H9 (cell line): ENCODE measurements at regions not wholly inside any gene's neighbourhood (a gene's known extent, or its start where the extent isn't known, plus 50 kb on each side); places are given as distances from the start of the nearest gene placed in this dataset.

Experiments
- DNase-seq: peaks from one replicate; pipeline ENCODE4 v3.0.0-alpha.2; 2017
- H2AFZ ChIP-seq: one replicate; pipeline ENCODE4 v1.6.1; 2013; ENCODE audit warnings: mild to moderate bottlenecking, low read length, control low read depth, moderate library complexity
- H2AK5ac ChIP-seq: 2 replicates; pipeline ENCODE4 v1.6.1; 2013; ENCODE audit warnings: low read length, control low read depth, mixed read lengths; ENCODE audit not compliant: insufficient read length
- H2BK120ac ChIP-seq: one replicate; pipeline ENCODE4 v1.6.1; 2013; ENCODE audit warnings: low read depth, mild to moderate bottlenecking, low read length, control low read depth, inconsistent platforms; ENCODE audit not compliant: poor library complexity, severe bottlenecking
- H2BK12ac ChIP-seq: 2 replicates; pipeline ENCODE4 v1.6.1; 2013; ENCODE audit warnings: low read length, control low read depth, mixed read lengths, low read depth; ENCODE audit not compliant: insufficient read length
- H2BK15ac ChIP-seq: 2 replicates; pipeline ENCODE4 v1.6.1; 2013; ENCODE audit warnings: low read depth, low read length, control low read depth
- H2BK20ac ChIP-seq: one replicate; pipeline ENCODE4 v1.6.1; 2013; ENCODE audit warnings: low read depth, mild to moderate bottlenecking, low read length, control low read depth, inconsistent platforms; ENCODE audit not compliant: poor library complexity, severe bottlenecking
- H2BK5ac ChIP-seq: 2 replicates; pipeline ENCODE4 v1.6.1; 2013; ENCODE audit warnings: low read length, control low read depth, mixed read lengths; ENCODE audit not compliant: insufficient read length
- H3K14ac ChIP-seq: 2 replicates; pipeline ENCODE4 v1.6.1; 2013; ENCODE audit warnings: low read length, control low read depth; ENCODE audit not compliant: insufficient read depth
- H3K18ac ChIP-seq: 2 replicates; pipeline ENCODE4 v1.6.1; 2013; ENCODE audit warnings: low read depth, mild to moderate bottlenecking, mixed read lengths, low read length, control low read depth; ENCODE audit not compliant: insufficient read length
- H3K23ac ChIP-seq: 2 replicates; pipeline ENCODE4 v1.6.1; 2013; ENCODE audit warnings: low read length, control low read depth, mixed read lengths, low read depth; ENCODE audit not compliant: insufficient read length
- H3K23me2 ChIP-seq: 2 replicates; pipeline ENCODE4 v1.6.1; 2013; ENCODE audit warnings: low read depth, mild to moderate bottlenecking, mixed read lengths, low read length, control low read depth; ENCODE audit not compliant: insufficient read length, poor library complexity, severe bottlenecking
- H3K27ac ChIP-seq: 2 replicates; pipeline ENCODE4 v1.5.1; 2013; ENCODE audit warnings: low read length, control low read depth, mixed read lengths, low read depth; ENCODE audit not compliant: insufficient read length
- H3K27me3 ChIP-seq: 2 replicates; pipeline ENCODE4 v1.6.1; 2013; ENCODE audit warnings: low read length, control low read depth, inconsistent platforms; ENCODE audit not compliant: insufficient read depth
- H3K4ac ChIP-seq: 2 replicates; pipeline ENCODE4 v1.6.1; 2013; ENCODE audit warnings: low read depth, mild to moderate bottlenecking, control low read depth, inconsistent platforms, low read length, moderate library complexity
- H3K4me1 ChIP-seq: 2 replicates; pipeline ENCODE4 v1.6.1; 2013; ENCODE audit warnings: low read length, control low read depth, inconsistent platforms; ENCODE audit not compliant: insufficient read depth
- H3K4me2 ChIP-seq: 2 replicates; pipeline ENCODE4 v1.6.1; 2013; ENCODE audit warnings: low read length, control low read depth, mixed read lengths; ENCODE audit not compliant: insufficient read length, insufficient read depth
- H3K56ac ChIP-seq: 2 replicates; pipeline ENCODE4 v1.6.1; 2013; ENCODE audit warnings: low read depth, mild to moderate bottlenecking, mixed read lengths, low read length, control low read depth; ENCODE audit not compliant: insufficient read length
- H3K79me1 ChIP-seq: 2 replicates; pipeline ENCODE4 v1.6.1; 2013; ENCODE audit warnings: low read depth, mild to moderate bottlenecking, moderate library complexity, low read length, control low read depth, inconsistent platforms; ENCODE audit not compliant: insufficient read depth, poor library complexity, severe bottlenecking
- H3K79me2 ChIP-seq: 2 replicates; pipeline ENCODE4 v1.6.1; 2013; ENCODE audit warnings: low read length, control low read depth, inconsistent platforms; ENCODE audit not compliant: insufficient read depth
- H3K9ac ChIP-seq: 2 replicates; pipeline ENCODE4 v1.6.1; 2013; ENCODE audit warnings: low read length, control low read depth, mixed read lengths; ENCODE audit not compliant: insufficient read length; ENCODE audit errors: extremely low read depth
- H3K9me3 ChIP-seq: one replicate; pipeline ENCODE4 v1.6.1; 2013; ENCODE audit warnings: low read depth, low read length, inconsistent platforms; ENCODE audit not compliant: control insufficient read depth
- H3T11ph ChIP-seq: one replicate; pipeline ENCODE4 v1.6.1; 2013; ENCODE audit warnings: mild to moderate bottlenecking, low read length, control low read depth, inconsistent platforms
- H4K20me1 ChIP-seq: one replicate; pipeline ENCODE4 v1.6.1; 2013; ENCODE audit not compliant: control insufficient read depth, insufficient read length, insufficient read depth
- H4K5ac ChIP-seq: 2 replicates; pipeline ENCODE4 v1.6.1; 2013; ENCODE audit warnings: low read depth, mild to moderate bottlenecking, mixed read lengths, low read length, control low read depth; ENCODE audit not compliant: insufficient read length
- H4K8ac ChIP-seq: replicated peaks from 2 replicates; pipeline ENCODE4 v1.6.1; 2013; ENCODE audit warnings: low read length, control low read depth, mixed read lengths, low read depth; ENCODE audit not compliant: insufficient read length
- H4K91ac ChIP-seq: 2 replicates; pipeline ENCODE4 v1.6.1; 2013; ENCODE audit warnings: low read depth, mild to moderate bottlenecking, moderate library complexity, mixed read lengths, low read length, control low read depth; ENCODE audit not compliant: insufficient read length
- H3K27ac Mint-ChIP-seq, 3 experiments: 2 replicates in 2 of 3; 3 replicates in 1 of 3; pipeline ENCODE4 v1.8.0; 2020 to 2021; ENCODE audit warnings: mixed read lengths in 3 of 3, mild to moderate bottlenecking in 1 of 3, moderate library complexity in 1 of 3
- H3K27me3 Mint-ChIP-seq: 2 replicates; pipeline ENCODE4 v1.8.0; 2021; ENCODE audit warnings: low read depth, mild to moderate bottlenecking, moderate library complexity, mixed read lengths
- H3K36me3 Mint-ChIP-seq, 3 experiments: 2 replicates in 2 of 3; 3 replicates in 1 of 3; pipeline ENCODE4 v1.8.0; 2020 to 2021; ENCODE audit warnings: low read depth in 3 of 3, mixed read lengths in 3 of 3; ENCODE audit not compliant: insufficient read depth in 1 of 3
- H3K4me1 Mint-ChIP-seq, 2 experiments: 2 replicates each; pipeline ENCODE4 v1.8.0; 2020; ENCODE audit warnings: mixed read lengths in 2 of 2
- H3K4me3 Mint-ChIP-seq, 2 experiments: 2 replicates in 1 of 2; 3 replicates in 1 of 2; pipeline ENCODE4 v1.8.0; 2020 to 2021; ENCODE audit warnings: mild to moderate bottlenecking in 2 of 2, mixed read lengths in 2 of 2, moderate library complexity in 1 of 2
- H3K9me3 Mint-ChIP-seq, 2 experiments: 2 replicates in 1 of 2; 3 replicates in 1 of 2; pipeline ENCODE4 v1.8.0; 2020; ENCODE audit warnings: mild to moderate bottlenecking in 2 of 2, mixed read lengths in 2 of 2, moderate library complexity in 1 of 2
- WGBS: extraction: QIAGEN DNeasy Blood & Tissue Kit; methylation state at CpG from one replicate; pipeline ENCODE4 v1.1.7; 2013; ENCODE audit warnings: missing lambda C conversion rate, low lambda C conversion rate, mixed read lengths; ENCODE audit not compliant: insufficient read length; ENCODE audit errors: extremely low coverage; 5-methylcytosine and 5-hydroxymethylcytosine counted together
- TF ChIP-seq, protein P1 (sequence below): fragments of 200-600 bp; sonication (generic); conservative IDR thresholded peaks from 3 replicates; pipeline ENCODE4 v1.8.0; 2021; ENCODE audit warnings: antibody characterized with exemption, mild to moderate bottlenecking

DNA sequence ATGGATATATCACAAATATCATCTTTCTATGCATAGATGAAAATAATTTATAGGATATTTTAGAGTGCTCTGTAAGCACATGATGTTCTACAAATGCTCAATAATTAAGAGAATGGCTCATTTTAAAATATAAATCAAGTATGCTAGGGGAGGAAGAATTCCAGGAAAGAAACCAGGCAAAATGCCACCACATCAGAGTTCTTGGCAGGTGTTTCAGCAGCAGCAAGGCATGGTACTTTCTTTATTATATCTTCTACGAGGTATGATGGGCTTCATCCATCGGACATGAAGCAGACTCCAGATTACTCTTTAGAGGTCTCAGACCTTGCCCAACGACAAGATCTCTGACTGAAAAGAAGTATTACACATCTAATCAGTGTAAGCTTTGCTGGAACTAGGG is 316.3 kb upstream of the ARRDC3 start:
- no peak overlapping the region for H4K5ac ChIP-seq
- H2BK15ac ChIP-seq: no peak overlapping the region
- no peak overlapping the region for H2BK20ac ChIP-seq
- no CpG with 5 or more reads among the region's 3 CpGs for WGBS
- Mint-ChIP-seq H3K4me3 (no peak overlapping the region), H3K9me3 (peaks cover 0 to 3% of the 10 kb centered on the region in 2 experiments; a peak in 3 of 5 replicates), H3K27ac (no peak overlapping the region), H3K36me3 (peaks cover 0 to 7% (median 4%) of the 10 kb centered on the region in 3 experiments; a peak in 3 of 7 replicates), H3K4me1 (no peaks in the 10 kb centered on the region), H3K27me3 (no peaks in the 10 kb centered on the region)
- H3K23me2 ChIP-seq: no peaks in the 10 kb centered on the region
- no peak overlapping the region for H3K56ac ChIP-seq
- H2AK5ac ChIP-seq: no peak overlapping the region
- H3K9ac ChIP-seq: no peak overlapping the region
- no peak overlapping the region for H2AFZ ChIP-seq
- H3K4me2 ChIP-seq: no peak overlapping the region
- TF ChIP-seq, protein P1, sequence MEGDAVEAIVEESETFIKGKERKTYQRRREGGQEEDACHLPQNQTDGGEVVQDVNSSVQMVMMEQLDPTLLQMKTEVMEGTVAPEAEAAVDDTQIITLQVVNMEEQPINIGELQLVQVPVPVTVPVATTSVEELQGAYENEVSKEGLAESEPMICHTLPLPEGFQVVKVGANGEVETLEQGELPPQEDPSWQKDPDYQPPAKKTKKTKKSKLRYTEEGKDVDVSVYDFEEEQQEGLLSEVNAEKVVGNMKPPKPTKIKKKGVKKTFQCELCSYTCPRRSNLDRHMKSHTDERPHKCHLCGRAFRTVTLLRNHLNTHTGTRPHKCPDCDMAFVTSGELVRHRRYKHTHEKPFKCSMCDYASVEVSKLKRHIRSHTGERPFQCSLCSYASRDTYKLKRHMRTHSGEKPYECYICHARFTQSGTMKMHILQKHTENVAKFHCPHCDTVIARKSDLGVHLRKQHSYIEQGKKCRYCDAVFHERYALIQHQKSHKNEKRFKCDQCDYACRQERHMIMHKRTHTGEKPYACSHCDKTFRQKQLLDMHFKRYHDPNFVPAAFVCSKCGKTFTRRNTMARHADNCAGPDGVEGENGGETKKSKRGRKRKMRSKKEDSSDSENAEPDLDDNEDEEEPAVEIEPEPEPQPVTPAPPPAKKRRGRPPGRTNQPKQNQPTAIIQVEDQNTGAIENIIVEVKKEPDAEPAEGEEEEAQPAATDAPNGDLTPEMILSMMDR: no peak
- no peak overlapping the region for H2BK5ac ChIP-seq
- H3K27me3 ChIP-seq: no peaks in the 10 kb centered on the region
- H4K91ac ChIP-seq: no peak overlapping the region
- H2BK120ac ChIP-seq: no peak overlapping the region
- no peak overlapping the region for H3K4ac ChIP-seq
- no peaks in the 10 kb centered on the region for H3K4me1 ChIP-seq
- H2BK12ac ChIP-seq: no peak overlapping the region
- H4K20me1 ChIP-seq: no peaks in the 10 kb centered on the region
- H3K79me1 ChIP-seq: no peaks in the 10 kb centered on the region
- H3K23ac ChIP-seq: no peak overlapping the region
- H3K9me3 ChIP-seq: no peaks in the 10 kb centered on the region
- H3K27ac ChIP-seq: no peak overlapping the region
- H3K79me2 ChIP-seq: no peaks in the 10 kb centered on the region
- H3K18ac ChIP-seq: no peak overlapping the region
- no peak for DNase-seq
- H3K14ac ChIP-seq: no peak overlapping the region
- no peak overlapping the region for H4K8ac ChIP-seq
- H3T11ph ChIP-seq: no peak overlapping the region
